Stimulated activated CD4-positive, alpha-beta T cell treated with anti-CD3 and anti-CD28 coated beads, Interleukin-15, amount 100 ng/mL, for 24 hours (primary cell): ENCODE measurements at regions not wholly inside any gene's neighbourhood (a gene's known extent, or its start where the extent isn't known, plus 50 kb on each side); places are given as distances from the start of the nearest gene placed in this dataset.
A peak's percentile ranks its signal among the peaks of the same experiment; 100 is the strongest.
"Not testable (repeated sequence)": the region's sequence is repeated elsewhere in the genome, so short reads cannot be mapped to it uniquely, and the experiment has no call there.

ENCODE experiments used
- DNase-seq: peaks from one replicate; pipeline ENCODE4 v3.0.0-alpha.2; 2020

DNA sequence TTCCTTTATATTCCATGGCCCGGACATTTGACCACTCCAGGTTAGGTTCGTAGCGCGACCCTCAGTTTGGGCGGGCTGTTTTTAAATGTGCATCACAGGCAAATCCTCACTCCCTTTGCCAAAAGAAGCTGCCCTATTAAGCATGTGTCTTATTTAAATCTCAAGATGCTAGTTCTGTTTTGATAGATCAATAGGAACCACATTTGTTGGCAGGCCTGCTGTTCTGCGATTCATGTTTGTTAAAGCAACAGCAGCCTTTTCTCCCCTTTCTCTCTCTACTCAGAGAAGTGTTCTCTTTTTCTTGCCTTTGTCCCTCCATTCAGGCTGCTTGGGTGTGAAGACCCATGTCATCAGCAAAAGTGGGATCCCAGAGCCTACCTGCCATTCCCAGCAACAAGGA, 212.0 kb upstream of the SSTR4 start:
- DNase-seq = no peak

DNA sequence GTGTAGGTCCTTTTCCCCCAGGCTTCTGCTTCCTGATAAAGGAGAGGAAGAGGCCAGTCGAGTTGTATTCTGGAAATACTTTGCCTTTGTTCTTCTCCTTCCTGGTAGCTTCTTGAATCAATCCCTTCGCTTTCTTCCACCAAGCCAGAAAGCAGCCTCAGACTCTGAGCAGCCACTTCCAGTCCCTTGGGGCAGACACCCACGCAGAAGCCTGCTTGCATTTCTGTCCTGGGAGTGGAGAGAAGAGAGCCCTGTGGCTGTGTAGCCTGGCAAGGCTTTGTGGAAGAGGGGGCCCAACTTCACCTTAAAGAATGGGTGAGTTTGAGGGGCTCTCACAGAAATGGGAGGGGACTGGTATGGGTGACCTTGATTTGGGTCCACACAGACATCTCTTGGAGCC, 211.0 kb upstream of the SSTR4 start:
- no peak for DNase-seq

DNA sequence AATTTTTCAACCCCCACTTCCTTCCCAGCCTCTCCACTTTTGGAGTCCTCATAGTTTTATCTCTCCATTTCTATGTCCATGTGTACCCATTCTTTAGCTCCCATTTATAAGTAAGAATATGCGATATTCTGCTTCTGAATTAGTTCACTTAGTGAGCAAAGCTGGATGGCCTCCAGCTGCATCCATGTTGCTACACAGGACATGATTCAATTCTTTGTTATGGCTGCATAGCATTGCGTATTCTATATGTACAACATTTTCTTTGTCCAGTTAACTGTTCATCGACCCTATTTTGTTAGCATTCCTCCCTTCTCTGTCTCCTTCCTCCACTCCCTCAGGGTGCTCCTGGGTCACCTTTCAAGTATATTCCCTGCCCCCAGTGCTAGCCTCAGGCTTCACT, 210.0 kb upstream of the SSTR4 start:
- no peak for DNase-seq

DNA sequence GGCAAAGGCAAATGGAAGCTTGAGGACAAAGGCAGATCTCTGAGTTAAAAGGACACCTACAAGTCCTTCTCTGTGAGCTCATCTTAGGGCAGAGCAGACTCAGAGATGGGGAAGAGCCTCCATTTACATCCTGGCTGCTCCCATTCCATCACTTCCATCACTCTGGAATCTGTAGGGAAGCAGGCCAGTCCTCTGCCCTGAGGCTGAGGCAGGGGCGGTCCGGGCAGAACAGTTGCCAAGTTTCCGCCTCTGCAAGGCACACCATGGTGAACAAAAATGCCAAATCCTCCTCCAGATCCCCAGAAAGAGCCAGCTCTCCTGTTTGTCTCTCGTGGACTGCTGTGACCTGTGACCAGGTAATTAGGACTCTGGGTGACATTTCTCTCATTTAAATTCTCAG, 209.6 kb upstream of the SSTR4 start:
- DNase-seq = no peak

DNA sequence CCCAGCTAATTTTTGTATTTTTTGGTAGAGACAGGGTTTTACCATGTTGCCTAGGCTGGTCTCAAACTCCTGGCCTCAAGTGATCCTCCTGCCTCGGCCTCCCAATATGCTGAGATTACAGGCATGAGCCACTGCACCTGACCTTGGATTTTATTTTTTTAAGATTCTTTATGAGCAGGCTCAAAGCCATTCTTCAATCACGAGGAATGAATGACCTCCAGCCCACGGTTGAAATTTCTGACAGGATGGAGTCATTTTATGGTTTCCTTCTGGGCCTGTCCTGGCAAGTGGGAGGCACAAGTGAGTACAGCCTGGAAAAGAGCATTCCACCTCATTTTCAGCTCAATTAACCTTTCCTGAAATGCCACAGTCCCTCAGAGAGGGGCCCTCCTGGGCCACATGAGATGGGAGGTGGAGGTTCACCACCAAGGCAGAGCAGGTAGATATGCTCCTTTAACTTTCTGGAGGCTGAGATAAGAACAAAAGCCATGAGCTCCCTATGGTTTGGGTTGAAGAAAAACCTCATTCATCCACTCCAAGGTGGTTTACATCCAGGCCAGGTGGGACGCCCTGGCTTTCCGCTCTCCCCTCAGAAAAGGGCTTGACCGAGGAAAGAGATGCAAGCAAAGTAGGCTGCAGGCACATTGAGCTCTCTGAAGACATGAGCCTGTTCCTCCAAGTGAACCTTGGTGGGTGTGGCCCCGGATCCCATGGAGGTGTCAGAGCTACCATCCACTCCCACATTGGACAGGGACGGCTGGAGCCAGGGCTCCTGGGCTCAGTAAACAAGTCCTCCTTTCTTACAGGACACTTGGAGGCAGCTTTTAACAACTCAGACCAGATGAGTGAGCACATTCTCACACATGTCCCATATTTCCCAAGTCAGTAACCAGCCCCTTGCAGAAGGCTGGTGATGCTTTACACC, 208.5 kb upstream of the SSTR4 start:
- no peak for DNase-seq

DNA sequence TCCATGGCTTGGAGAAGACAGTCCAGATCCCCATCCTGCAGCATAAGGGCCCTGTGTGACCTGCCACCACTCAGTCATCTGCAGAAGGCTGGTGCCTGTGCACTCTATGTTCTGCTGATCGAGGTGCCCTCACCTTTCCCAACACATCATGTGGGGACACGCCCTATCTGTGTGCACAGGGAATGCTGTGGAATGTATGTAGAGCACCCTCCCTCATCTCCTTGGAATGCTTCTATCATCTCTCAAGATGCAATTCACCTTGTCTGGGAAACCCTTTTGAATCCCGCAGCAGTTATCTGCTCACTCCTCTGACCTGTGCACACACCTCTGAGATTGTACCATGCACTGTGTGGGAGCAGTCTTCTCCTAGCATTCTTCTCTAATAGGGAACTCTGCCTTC, 207.2 kb upstream of the SSTR4 start:
- no peak for DNase-seq

DNA sequence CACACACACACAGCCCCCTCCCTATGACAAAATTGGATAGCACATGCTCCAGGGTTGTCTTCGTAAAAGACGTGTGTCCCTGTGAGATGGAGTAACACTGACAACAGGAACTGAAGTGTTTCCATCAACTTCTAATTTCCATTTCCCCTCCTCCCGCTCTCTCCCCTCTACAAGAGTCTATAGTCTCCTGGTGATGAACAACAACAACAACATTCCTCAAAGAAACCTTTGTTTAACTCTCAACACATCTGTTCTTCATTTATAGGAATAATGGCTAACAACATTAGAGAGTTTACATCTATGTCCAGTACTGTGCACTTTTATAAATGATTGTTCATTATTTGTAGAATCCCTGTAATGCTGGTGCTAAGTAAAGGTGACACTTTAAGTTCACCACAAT, 205.8 kb upstream of the SSTR4 start:
- no peak for DNase-seq

DNA sequence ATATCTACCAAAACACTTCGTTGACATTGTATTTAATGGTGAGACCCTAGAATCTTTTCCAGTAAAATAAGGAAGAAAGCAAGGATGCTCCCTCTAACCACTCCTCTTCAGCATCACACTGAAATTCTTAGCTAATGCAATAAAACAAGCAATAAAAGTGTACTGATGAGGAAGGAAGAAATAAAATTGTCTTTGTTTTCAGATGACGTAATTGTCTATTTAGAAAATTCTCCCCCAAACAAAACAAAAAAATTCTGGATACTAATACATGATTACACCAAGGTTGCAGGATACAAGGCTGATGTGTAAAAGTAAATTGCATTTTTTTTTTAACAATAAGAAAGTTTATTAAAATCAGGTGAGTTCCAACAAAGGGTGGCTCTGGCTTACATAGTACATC, 205.0 kb upstream of the SSTR4 start:
- DNase-seq = no peak

DNA sequence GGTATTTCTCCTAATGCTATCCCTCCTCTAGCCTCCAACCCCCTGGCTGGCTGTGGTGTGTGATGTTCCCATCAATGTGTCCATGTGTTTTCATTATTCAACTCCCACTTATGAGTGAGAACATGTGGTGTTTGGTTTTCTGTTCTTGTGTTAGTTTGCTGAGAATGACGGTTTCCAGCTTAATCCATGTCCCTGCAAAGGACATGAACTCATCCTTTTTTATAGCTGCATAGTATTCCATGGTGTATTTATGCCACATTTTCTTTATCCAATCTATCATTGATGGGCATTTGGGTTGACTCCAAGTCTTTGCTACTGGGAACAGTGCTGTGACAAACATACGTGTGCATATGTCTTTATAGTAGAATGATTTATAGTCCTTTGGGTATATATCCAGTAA, 204.4 kb upstream of the SSTR4 start:
- not testable (repeated sequence) for DNase-seq

DNA sequence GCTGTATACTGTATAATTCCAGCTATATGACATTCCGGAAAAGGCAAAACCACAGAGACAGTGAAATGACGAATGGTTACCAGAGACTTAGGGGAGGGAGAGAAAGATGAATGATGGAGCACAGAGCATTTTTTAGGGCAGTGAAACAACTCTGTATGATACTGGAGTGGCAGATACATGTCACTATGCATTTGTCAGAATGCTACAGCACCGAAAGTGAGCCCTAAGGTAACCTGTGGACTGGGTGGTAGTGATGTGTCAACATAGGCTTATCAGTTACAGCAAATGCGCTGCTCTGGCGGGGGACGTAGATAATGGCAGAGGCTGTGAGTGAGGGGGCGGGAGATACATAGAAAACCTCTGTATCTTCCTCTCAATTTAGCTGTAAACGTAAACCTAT, 201.3 kb upstream of the SSTR4 start:
- no peak for DNase-seq

DNA sequence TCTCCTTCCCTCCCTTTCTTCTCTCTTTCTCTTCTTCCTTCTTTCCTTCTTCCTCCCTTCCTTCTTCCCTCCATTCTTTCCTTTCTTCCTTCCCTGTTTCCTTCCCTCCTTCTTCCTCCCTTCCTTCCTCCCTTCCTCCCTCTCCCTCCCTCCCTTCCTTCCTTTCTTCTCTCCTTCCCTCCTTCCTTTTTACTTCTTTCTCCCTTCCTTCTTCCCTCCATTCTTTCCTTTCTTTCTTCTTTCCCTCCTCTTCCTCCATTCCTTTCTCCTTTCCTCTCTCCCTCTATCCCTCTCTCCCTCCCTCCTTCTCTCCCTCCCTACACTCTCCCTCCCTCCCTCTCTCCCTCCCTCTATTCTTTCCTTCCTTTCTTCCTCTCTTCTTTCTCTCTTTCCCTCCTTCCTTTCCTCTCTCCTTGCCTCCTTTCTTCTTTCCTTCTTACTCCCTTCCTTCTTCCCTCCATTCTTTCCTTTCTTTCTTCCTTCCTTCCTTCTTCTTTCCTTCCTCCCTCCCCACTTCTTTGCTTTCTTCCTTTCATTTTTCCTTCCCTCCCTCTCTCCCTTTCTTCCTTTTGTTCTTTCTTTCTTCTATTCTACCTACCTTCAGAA, 200.4 kb upstream of the SSTR4 start:
- DNase-seq = no peak

DNA sequence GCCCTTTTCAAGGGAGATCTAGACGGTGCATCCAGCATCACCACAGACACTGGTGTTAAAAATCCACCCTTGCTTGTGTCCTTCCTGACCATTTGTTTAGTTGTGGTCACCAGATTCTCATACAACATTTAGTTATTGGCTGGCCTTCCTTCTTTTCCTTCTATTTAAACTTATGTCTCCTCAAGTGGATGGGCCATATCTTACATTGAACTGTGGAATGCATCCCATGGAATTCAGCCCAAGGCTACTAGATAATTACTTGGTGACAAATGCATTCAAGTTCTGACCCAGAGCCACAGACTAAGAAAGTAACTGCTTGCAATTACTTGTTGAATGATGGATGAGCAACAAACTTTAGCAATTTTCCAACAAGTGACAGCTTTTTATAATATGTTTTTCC, 198.9 kb upstream of the SSTR4 start:
- DNase-seq = no peak

DNA sequence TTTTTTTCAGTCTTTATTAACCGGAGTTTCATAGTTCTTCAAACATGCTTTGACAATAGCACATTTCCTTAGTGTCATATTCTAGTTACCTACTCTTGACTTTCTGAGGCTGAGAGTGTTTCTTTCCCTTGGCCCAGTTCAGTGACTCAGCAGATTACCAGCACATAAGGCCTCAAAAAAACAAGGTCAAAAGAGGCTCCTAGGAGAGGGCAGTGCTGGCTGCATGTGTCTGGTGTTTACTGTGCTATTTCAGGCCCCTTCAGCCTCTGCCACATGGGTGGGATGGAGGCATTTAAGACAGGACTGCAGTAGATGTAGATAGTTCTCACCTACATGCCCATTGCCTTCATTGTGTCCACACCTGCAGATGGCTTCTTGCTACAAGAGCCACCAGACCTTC, 198.2 kb upstream of the SSTR4 start:
- DNase-seq = no peak

DNA sequence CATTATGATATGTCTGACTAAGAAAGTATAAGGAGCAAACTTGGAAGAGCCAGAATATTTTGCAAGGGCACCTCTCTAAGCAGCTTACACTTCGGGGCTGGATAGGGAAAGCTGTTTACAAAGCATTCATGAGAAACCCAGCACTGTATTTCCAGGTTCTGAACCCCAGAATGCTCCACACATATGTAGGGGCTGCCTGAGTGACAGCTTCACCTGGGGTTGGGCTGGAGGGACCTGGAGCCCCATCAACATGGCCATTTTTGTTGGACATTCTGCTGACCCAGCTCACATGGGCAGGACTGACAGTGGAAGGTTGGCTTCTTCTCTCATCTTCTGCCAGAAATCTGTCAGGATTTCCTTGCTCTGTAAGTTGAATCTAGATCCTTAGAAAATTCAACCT, 197.1 kb upstream of the SSTR4 start:
- DNase-seq = no peak

DNA sequence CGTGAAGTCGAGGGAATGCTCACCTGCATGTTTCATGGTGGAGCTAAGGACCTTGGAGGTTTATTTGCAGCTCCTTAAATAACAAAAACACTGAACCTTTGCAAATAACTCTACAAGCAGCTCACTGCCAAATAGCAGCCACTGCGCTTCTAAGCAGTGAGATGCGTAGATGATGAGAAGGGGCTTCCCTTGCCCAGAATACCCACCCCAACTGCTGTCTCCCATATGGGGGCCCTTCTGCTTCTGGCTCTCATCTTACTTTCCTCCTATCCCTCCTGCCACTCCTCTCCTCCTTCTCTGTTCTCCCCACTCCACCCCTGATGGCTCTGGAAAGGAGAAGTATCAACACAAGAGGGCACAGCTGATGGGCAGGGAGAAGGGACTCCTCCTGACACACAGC, 193.3 kb upstream of the SSTR4 start:
- DNase-seq = no peak

DNA sequence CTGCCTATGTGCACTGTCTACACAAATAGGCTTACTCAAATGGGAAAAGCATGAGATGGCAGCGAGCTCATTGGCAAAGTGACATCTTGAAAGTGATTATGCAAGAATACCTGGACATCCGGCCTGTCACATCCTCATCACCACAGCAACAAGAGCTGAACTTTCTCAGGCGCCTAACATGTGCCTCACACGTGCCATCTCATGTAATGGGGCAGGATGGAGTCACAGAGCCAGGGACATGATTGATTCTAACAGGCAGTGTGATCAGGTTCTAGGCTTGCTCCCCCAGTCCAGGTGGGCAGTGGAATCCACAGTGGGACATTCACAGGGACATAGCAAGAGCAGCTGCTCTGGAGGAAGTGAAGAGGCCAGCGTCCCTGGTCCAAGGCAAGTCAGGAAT, 192.3 kb upstream of the SSTR4 start:
- no peak for DNase-seq

DNA sequence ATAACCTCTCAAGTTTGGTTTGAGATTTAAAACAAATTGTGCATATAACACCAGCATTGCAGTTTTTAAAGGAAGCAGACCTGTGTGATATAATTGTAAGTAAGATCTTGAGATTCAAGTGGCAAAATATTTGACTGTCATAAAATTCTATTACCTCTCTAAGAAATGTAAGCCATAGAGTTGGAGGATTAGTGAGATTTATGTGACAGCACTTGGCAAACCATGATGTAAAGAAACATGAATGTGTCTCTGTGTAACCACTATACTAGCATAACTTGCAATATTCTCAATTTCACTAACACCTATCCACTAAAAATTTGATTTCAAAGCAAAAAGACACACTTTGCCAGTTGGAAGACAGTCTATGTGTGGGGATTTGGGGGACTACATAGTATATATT, 190.2 kb upstream of the SSTR4 start:
- DNase-seq = no peak

DNA sequence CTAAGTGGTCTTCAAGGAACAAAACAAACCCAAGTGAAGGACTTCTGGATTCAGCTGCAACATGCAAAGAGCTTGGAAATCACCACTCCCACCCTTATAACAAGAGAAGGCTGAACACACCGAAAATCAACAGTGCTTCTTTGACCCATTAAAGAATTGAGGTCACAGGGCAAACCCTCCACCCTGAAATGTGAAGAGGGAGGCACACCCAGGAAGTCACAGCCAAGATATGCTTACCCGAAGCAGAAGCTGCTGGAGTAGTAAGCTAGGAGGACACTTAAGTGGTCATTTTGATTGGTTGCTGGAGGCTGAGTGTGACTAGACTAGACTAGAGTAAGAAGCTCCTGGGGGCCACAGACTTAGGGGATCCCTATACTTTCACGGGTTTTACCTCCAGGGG, 188.2 kb upstream of the SSTR4 start:
- DNase-seq = no peak

DNA sequence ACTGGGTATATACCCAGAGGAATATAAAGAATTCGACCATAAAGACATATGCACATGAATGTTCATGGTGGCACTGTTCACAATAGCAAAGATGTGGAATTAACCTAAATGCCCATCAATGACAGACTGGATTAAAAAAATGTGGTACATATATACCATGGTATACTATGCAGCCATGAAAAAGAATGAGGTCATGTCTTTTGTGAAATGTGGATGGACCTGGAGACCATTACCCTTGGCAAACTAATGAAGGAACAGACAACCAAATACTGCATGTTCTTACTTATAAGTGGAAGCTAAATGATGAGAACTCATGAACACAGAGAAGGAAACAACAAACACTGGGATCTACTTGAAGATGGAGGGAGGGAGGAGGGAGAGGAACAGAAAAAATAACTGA, 186.7 kb upstream of the SSTR4 start:
- DNase-seq = no peak

DNA sequence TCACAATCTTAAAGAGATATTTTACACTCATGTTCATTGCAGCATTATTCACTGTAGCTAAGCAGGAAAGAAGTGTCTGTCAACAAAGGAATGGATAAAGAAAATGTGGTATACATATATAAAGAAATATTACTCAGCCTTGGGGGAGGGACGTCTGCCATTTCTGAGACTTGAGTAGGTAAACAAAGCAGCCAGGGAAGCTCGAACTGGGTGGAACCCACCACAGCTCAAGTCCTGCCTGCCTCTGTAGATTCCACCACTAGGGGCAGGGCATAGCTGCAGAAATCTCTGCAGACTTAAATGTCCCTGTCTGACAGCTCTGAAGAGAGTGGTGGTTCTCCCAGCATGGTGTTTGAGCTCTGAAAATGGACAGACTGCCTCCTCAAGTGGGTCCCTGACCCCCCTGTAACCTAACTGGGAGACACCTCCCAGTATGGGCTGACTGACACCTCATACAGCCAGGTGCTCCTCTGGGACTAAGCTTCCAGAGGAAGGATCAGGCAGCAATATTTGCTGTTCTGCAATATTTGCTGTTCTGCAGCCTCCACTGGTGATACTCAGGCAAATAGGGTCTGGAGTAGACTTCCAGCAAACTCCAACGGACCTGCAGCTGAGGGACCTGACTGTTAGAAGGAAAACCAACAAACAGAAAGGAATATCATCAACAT, 183.3 kb upstream of the SSTR4 start:
- DNase-seq = peak; percentile 14

DNA sequence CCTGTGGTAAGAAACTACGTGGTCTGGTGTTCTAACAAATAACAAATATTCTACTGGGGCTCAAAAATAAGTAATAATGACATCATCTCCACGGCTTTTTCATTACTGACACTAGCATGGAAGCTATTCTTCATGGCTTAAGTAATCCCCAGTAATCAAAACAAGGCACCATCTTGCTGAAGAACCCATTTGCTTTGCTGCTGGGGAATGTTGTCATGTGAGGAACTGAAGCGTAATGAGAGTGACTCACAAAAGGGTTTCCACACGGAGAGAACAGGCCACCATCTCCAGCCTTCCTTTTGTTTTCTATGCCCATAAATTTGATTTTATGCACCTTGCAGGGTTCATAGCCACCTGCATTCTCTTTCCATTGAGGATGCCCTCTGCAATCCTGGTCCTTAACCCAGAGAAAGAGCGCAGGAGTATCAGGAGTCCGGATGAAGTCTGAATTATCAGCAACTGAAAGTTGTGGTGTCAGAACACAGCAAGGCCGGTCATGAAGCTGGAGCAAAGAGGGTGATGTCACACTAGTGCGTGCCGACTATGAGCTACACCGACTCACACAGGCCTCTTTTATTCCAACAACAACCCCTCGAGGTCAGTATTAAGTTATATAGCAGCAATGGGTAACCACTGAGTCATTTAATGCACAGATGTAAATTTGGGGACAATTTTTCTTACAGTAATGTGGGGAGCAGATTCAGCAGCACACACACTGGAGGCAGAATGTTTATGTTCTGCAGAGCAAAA, 173.7 kb upstream of the SSTR4 start:
- DNase-seq = no peak

DNA sequence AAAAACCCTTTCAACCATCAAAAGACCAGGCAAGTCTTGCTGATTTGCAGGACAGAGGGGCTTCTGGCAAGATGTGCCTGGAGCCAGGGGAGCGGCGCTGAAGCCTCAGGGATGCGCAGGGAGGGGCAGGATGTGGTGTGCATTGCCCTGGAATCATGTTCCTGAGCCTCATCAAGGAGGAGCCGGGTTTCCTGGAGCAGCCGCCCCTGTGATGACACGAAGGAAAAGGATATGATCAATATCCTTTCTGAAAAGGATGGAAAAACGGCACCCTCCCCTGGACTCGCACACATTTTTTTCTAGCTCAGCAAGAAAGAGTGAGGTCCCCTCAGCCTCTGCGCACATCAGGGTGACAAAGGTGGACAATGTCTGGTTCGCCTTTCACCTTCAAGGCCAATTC, 173.1 kb upstream of the SSTR4 start:
- DNase-seq = no peak

DNA sequence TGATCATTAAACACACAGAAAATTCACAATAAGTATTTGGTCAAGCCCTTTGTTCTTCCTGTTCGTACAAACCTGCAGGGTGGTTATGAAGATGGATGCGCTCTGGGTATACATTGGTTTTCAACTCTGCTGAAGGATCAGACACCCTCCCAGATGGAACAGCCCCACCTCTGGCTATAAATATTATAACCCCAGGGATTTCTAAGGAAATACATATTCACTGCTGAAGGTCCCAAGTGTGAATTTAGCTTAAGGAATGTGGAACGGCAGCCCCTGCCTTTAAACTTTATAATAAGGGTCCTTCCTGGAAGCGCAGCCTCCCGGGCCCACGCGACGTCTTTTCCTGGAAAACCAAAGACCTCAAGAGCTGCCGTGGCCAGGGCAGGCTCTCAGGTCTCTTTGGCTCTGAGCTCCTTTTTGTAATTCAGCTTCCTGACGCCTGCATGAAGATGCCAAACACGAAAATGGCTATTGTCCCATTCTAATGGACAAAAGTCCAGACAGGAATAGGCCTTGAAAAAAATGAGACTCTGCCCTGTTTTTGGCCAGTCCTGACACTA, 172.4 kb upstream of the SSTR4 start:
- no peak for DNase-seq
